GM08714 (cell line): ENCODE measurements at regions not wholly inside any gene's neighbourhood (a gene's known extent, or its start where the extent isn't known, plus 50 kb on each side); places are given as distances from the start of the nearest gene placed in this dataset.
"Not testable (repeated sequence)": the region's sequence is repeated elsewhere in the genome, so short reads cannot be mapped to it uniquely, and the experiment has no call there.

Experiments
- H3K4me3 ChIP-seq: fragments of 200-500 bp; sonication (Bioruptor generic); 2 replicates; pipeline ENCODE4 v1.5.1; 2014; ENCODE audit warnings: mild to moderate bottlenecking, low read length, inconsistent platforms
- ZNF274 ChIP-seq: IDR thresholded peaks from 2 replicates; pipeline ENCODE4 v1.6.1; 2012; ENCODE audit warnings: mild to moderate bottlenecking, low read depth, low read length

DNA sequence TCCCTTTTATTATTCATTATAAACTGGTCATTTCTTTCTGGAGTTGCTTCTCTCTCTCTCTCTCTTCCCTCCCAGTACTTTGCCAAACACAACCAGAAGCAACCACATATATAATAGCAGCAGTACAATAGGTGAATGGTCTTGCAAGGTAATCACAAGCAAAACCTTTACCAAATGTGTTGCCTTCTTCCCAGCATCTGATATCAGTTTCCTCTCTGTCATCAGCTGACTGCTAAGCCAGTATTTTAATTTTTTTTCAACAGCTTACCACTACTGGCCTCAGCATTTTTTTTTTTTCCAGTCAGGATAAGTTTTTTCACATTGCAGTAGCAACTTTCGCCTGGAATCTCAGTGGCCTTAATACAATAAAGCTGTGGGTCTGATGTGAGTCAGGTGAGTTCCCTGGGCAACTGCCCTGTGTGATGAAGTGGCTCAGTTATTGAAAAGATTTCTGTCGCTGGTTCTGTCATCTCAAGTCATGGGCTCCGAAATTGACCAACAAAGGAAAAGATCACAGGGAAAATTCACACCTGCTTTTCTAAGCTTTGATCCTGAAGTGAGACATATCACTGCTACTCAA lies 282.5 kb upstream of the AMIGO2 start:
- TF ChIP-seq ZNF274, result no peak
- H3K4me3 ChIP-seq, result no peak overlapping the region

GRCh38 chr12:47361389-47362021 lies 281.7 kb upstream of the AMIGO2 start:
- peak overlapping the region; percentile 50; the same call in 1 of the 2 replicates for H3K4me3 ChIP-seq
- TF ChIP-seq ZNF274, result no peak

- H3K4me3 ChIP-seq, result peak overlapping the region; percentile 50; the same call in 1 of the 2 replicates
- TF ChIP-seq ZNF274, result no peak
Measured at GRCh38 chr12:47360771-47361388, 281.1 kb upstream of the AMIGO2 start.

DNA sequence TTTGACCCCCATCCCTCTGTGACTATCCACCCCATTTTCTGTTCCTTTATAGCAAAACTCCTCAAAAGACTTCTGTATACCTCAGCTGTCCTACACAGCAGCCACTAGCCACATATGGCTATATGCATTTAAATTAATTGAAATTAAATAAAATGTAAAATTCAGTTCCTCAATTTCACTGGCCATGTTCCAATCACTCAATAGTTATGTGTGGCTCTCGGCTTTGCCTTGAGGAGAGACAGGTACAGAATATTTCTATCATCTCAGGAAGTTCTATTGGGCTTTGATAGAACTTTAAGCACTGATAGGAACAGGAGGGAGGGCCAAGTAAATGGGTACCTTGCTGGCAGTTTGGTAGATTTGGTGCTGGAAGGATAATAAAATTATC lies 280.3 kb upstream of the AMIGO2 start:
- TF ChIP-seq ZNF274, result no peak
- no peak overlapping the region for H3K4me3 ChIP-seq

GRCh38 chr12:47359310-47360092 lies 279.7 kb upstream of the AMIGO2 start:
- no peak overlapping the region for H3K4me3 ChIP-seq
- TF ChIP-seq ZNF274, result no peak

DNA sequence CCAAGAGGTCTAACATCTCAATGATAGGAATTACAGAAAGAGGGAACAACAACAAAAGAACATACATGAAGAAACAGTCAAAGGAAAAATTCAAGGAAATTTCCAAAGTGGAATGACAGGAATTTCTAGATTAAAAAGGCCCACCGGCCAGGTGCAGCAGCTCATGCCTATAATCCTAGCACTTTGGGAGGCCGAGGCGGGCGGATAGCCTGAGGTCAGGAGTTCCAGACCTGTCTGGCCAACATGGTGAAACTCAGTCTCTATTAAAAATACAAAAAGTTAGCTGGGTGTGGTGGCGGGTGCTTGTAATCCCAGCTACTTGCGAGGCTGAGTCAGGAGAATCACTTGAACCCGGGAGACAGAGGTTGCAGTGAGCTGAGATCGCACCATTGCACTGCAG lies 277.2 kb upstream of the AMIGO2 start:
- H3K4me3 ChIP-seq, result not testable (repeated sequence)

DNA sequence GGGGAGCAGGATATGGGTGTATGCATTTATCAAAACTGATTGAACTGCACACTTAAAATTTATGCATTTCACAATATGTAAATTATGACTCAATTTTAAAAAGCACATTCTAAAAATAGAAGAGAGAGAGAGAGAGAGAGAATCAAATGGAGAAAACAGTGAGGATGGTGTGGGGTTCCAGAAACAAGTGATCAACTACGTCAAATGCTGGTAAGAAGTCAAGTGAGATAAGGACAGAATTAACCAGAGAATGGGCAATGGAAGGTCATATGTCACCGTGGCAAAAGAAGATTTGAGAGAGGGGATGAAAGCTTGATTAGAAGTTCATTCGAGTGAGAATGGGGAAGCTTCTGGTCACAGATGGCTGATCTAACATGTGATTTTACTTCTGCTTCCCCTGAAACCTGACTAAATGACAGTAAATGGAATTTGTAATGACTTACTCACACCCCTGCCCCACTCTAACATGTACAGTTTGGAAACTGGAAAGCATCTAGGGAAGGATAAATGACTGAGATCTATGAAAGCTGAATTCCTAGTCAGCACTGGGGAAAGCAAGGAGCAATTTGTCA lies 276.5 kb upstream of the AMIGO2 start:
- no peak for TF ChIP-seq ZNF274
- no peak overlapping the region for H3K4me3 ChIP-seq

DNA sequence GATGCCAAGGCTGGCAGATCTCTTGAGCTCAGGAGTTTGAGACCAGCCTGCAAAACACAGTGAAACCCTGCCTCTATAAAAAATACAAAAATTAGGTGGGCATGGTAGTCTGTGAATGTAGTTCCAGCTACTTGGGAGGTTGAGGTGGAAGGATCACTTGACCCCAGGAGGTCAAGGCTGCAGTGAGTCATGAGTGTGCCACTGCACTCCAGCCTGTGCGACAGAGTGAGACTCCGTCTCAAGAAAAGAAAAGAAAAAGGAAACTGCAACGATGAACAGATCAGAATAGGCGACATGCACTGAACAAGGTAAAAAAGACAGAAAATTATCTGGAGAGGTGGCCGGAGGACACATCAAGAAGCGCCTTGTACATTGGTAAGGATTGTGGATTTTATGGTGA lies 273.7 kb upstream of the AMIGO2 start:
- H3K4me3 ChIP-seq, result no peak overlapping the region
- no peak for TF ChIP-seq ZNF274

- no peak for TF ChIP-seq ZNF274
- no peak overlapping the region for H3K4me3 ChIP-seq
Measured at GRCh38 chr12:47352067-47352466, 272.3 kb upstream of the AMIGO2 start.

GRCh38 chr12:47351526-47351925 lies 271.8 kb upstream of the AMIGO2 start:
- no peak for TF ChIP-seq ZNF274
- H3K4me3 ChIP-seq, result no peak overlapping the region

- no peak overlapping the region for H3K4me3 ChIP-seq
- TF ChIP-seq ZNF274, result no peak
Measured at GRCh38 chr12:47350062-47350408, 270.3 kb upstream of the AMIGO2 start.

DNA sequence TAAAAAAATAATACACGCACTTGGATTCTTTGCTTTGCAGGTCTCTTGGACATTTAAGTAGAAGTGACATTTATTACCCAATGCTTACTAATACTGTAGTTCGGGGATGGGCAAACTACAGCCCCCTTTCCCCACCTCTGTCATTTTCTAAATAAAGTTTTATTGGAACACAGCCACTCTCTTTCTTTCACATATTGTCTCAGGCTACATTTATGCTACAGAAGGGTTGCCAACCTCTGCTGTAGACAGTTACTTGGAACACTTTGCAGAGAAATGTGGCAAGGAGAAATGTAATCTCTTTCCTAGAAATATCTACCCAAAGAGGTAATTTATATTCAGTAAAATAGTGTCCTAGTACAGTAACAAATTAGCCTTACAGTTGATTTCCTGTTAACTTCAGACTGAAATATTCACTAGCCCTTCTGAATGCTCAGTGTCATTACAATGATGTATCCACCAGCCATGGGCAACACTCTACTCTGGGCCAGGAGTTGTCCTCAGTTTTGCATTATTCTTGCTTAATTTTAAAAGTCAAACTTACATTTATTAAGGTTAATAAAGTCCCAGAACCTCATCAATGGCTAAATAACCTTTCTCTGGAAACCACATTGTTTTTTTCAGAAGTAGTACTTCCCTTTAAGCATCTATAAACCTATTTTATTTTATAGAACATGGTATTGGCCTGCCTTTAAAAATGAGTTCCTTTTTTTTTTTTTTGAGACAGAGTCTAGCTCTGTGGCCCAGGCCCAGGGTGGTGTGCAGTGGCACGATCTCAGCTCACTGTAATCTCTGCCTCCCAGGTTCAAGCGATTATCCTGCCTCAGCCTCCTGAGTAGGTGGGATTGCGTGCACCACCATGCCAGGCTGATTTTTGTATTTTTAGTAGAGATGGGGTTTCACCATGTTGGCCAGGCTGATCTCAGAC lies 269.6 kb upstream of the AMIGO2 start:
- no peak for TF ChIP-seq ZNF274

DNA sequence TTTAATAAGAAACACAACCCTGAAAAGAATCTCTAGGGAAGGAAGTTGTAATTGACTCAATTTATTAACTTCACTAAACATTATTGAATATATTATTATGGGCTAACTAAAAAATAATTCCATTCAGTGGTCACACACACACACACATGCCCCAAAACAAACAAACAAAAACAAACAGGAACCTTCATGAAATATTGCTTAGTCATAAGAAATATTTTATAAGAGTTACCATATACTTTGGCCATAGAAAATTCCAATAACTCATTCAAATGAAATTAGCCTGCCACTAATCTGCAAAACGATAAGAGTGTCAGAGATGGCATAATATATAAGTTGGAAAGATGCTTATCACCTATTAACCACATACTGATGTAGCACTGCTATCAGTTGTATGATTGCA lies 268.4 kb upstream of the AMIGO2 start:
- H3K4me3 ChIP-seq, result no peak overlapping the region
- TF ChIP-seq ZNF274, result no peak

More for the DNA sequence above, 269.6 kb upstream of the AMIGO2 start:
- no peak overlapping the region for H3K4me3 ChIP-seq

GRCh38 chr12:47346251-47347019 lies 266.7 kb upstream of the AMIGO2 start:
- no peak for TF ChIP-seq ZNF274

More at GRCh38 chr12:47346251-47347019, 266.7 kb upstream of the AMIGO2 start:
- no peak overlapping the region for H3K4me3 ChIP-seq
